B cell (primary cell): ENCODE measurements at regions not wholly inside any gene's neighbourhood (a gene's known extent, or its start where the extent isn't known, plus 50 kb on each side); places are given as distances from the start of the nearest gene placed in this dataset.

Experiments used
- ATAC-seq: fragments of 200-7000 bp; cut with Tn5 transposase; one replicate; pipeline ENCODE4 v1.10.0; 2021; ENCODE audit warnings: low read depth, mild to moderate bottlenecking, moderate number of reproducible peaks, moderate library complexity
- CTCF ChIA-PET: fragments of 350-600 bp; sonication (Branson Sonifier 250); formaldehyde crosslinking; loops from one replicate; lab custom pipeline; 2021; ENCODE audit warnings: antibody characterized with exemption, inconsistent platforms; lab: Charles Lee
- POLR2A ChIA-PET: fragments of 350-600 bp; sonication (Branson Sonifier 250); formaldehyde crosslinking; loops from one replicate; lab custom pipeline; 2021; ENCODE audit warnings: antibody characterized with exemption; lab: Charles Lee
- DNase-seq: peaks from one replicate; pipeline ENCODE4 v3.0.0; 2013
- H2AFZ ChIP-seq: 2 replicates; pipeline ENCODE4 v1.6.1; 2012; ENCODE audit warnings: mild to moderate bottlenecking, low read depth, low read length; ENCODE audit not compliant: insufficient read depth, poor library complexity, severe bottlenecking
- H3K27ac ChIP-seq, 2 donors: 1 replicate in 1 of 2; 2 replicates in 1 of 2; pipeline ENCODE4 v1.5.1; 2012 to 2013; ENCODE audit warnings: low read length in 2 of 2, mild to moderate bottlenecking in 2 of 2, moderate library complexity in 1 of 2
- H3K27me3 ChIP-seq, 4 experiments: fragments of 200-600 bp in 1 of 4; sonication (generic) in 1 of 4; replicated peaks in 1 of 4; 1 replicate in 2 of 4; 2 replicates in 2 of 4; pipeline versions ENCODE4 v1.6.1 to v1.7.0; 2013 to 2016; ENCODE audit warnings: low read length in 3 of 4, mild to moderate bottlenecking in 2 of 4, mixed read lengths in 1 of 4, moderate library complexity in 1 of 4; ENCODE audit not compliant: insufficient read depth in 4 of 4, control insufficient read depth in 3 of 4; ENCODE audit errors: control extremely low read depth in 1 of 4
- H3K36me3 ChIP-seq, 2 experiments: replicated peaks in 1 of 2; 1 replicate in 1 of 2; 2 replicates in 1 of 2; pipeline versions ENCODE4 v1.6.1 to v1.7.1; 2013; ENCODE audit warnings: low read length in 1 of 2; ENCODE audit not compliant: insufficient read depth in 2 of 2, control insufficient read depth in 1 of 2; ENCODE audit errors: control extremely low read depth in 1 of 2, extremely low read depth in 1 of 2
- H3K4me1 ChIP-seq, 2 donors: fragments of 200-600 bp in 1 of 2; sonication (generic) in 1 of 2; 1 replicate in 1 of 2; 2 replicates in 1 of 2; pipeline versions ENCODE4 v1.5.1 to v1.6.1; 2013 to 2017; ENCODE audit warnings: low read length in 2 of 2; ENCODE audit not compliant: control insufficient read depth in 2 of 2, insufficient read depth in 2 of 2
- H3K4me2 ChIP-seq: replicated peaks from 2 replicates; pipeline ENCODE3; 2012; ENCODE audit warnings: mild to moderate bottlenecking, low read depth, low read length; ENCODE audit not compliant: poor library complexity, severe bottlenecking
- H3K4me3 ChIP-seq, 5 experiments: fragments of 200-600 bp in 1 of 5; sonication (generic) in 1 of 5; 1 replicate in 3 of 5; 2 replicates in 2 of 5; pipeline versions ENCODE4 v1.5.1 to v1.7.0; 2011 to 2016; ENCODE audit warnings: low read length in 4 of 5, mild to moderate bottlenecking in 4 of 5, low read depth in 2 of 5, control low read depth in 1 of 5, moderate library complexity in 1 of 5; ENCODE audit not compliant: insufficient read depth in 1 of 5; ENCODE audit errors: control extremely low read depth in 1 of 5, extremely low read depth in 1 of 5
- H3K79me2 ChIP-seq: fragments of 200-600 bp; sonication (generic); one replicate; pipeline ENCODE4 v1.6.0; 2016; ENCODE audit warnings: low read length; ENCODE audit not compliant: control insufficient read depth, insufficient read depth
- H3K9ac ChIP-seq: fragments of 200-600 bp; sonication (generic); 2 replicates; pipeline ENCODE4 v1.6.1; 2017; ENCODE audit warnings: mild to moderate bottlenecking, low read length, moderate library complexity
- H3K9me3 ChIP-seq, 3 donors: one replicate each; pipeline versions ENCODE4 v1.6.1 to v1.7.1; 2013; ENCODE audit warnings: low read length in 2 of 3; ENCODE audit not compliant: control insufficient read depth in 2 of 3, insufficient read depth in 1 of 3; ENCODE audit errors: control extremely low read depth in 1 of 3
- H4K20me1 ChIP-seq: 2 replicates; pipeline ENCODE4 v1.6.0; 2012; ENCODE audit warnings: mild to moderate bottlenecking, low read length; ENCODE audit not compliant: insufficient read depth, control insufficient read depth, poor library complexity, severe bottlenecking
- H3K27ac Mint-ChIP-seq: one replicate; pipeline ENCODE4 v1.8.0; 2021; ENCODE audit warnings: mixed read lengths
- H3K27me3 Mint-ChIP-seq: one replicate; pipeline ENCODE4 v1.8.0; 2021; ENCODE audit warnings: mixed read lengths
- H3K4me1 Mint-ChIP-seq: one replicate; pipeline ENCODE4 v1.8.0; 2021; ENCODE audit warnings: mixed read lengths
- H3K4me3 Mint-ChIP-seq: one replicate; pipeline ENCODE4 v1.8.0; 2021; ENCODE audit warnings: mixed read lengths
- H3K9me3 Mint-ChIP-seq: one replicate; pipeline ENCODE4 v1.8.0; 2022; ENCODE audit warnings: mixed read lengths; ENCODE audit not compliant: insufficient read depth
- EZH2 ChIP-seq: IDR thresholded peaks from 2 replicates; pipeline ENCODE4 v1.6.1; 2012; ENCODE audit warnings: borderline replicate concordance, low read depth, mild to moderate bottlenecking, moderate library complexity, low read length; ENCODE audit not compliant: insufficient read depth, poor library complexity, severe bottlenecking
- whole genome bisulfite sequencing: methylation state at CpG from one replicate; pipeline ENCODE4 v1.1.5; 2013; ENCODE audit warnings: missing lambda C conversion rate; ENCODE audit not compliant: insufficient coverage; 5-methylcytosine and 5-hydroxymethylcytosine counted together
- intact Hi-C: fragments of 100-400 bp; cut with micrococcal nuclease; formaldehyde crosslinking; loops from one replicate; pipeline ENCODE4 v1.10.0; 2022
- TF ChIP-seq, protein P1 (sequence below): fragments of 200-600 bp; IDR thresholded peaks from one replicate; pipeline ENCODE4 v1.8.0; 2022; ENCODE audit warnings: antibody characterized with exemption, mild to moderate bottlenecking

- Histone ChIP-seq H3K79me2 (no peaks in the 10 kb centered on the region), H3K9me3 (no peaks in the 10 kb centered on the region), H4K20me1 (no peaks in the 10 kb centered on the region), H3K36me3 (no peaks in the 10 kb centered on the region), H3K27ac (no peak overlapping the region), H3K4me1 (no peaks in the 10 kb centered on the region), H3K4me3 (no peak overlapping the region), H3K4me2 (no peak overlapping the region), H3K9ac (no peak overlapping the region), H2AFZ (no peak overlapping the region), H3K27me3 (no peaks in the 10 kb centered on the region)
- TF ChIP-seq, protein P1, sequence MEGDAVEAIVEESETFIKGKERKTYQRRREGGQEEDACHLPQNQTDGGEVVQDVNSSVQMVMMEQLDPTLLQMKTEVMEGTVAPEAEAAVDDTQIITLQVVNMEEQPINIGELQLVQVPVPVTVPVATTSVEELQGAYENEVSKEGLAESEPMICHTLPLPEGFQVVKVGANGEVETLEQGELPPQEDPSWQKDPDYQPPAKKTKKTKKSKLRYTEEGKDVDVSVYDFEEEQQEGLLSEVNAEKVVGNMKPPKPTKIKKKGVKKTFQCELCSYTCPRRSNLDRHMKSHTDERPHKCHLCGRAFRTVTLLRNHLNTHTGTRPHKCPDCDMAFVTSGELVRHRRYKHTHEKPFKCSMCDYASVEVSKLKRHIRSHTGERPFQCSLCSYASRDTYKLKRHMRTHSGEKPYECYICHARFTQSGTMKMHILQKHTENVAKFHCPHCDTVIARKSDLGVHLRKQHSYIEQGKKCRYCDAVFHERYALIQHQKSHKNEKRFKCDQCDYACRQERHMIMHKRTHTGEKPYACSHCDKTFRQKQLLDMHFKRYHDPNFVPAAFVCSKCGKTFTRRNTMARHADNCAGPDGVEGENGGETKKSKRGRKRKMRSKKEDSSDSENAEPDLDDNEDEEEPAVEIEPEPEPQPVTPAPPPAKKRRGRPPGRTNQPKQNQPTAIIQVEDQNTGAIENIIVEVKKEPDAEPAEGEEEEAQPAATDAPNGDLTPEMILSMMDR: no peak
- TF ChIP-seq EZH2: no peak
- ChIA-PET POLR2A (no interaction called here), CTCF (no interaction called here)
- no peaks in the 10 kb centered on the region for H3K4me1 Mint-ChIP-seq
- no peak for ATAC-seq
- H3K27ac Mint-ChIP-seq: no peak overlapping the region
- DNase-seq: no peak
- H3K27me3 Mint-ChIP-seq: peaks cover 10% of the 10 kb centered on the region
- no peak overlapping the region for H3K4me3 Mint-ChIP-seq
- no peaks in the 10 kb centered on the region for H3K9me3 Mint-ChIP-seq
- intact Hi-C loops: no loop called here
These were observed 275.9 kb downstream of the CDH20 start for GRCh38 chr18:61609131-61609530.

- POLR2A ChIA-PET: no interaction called here
- TF ChIP-seq, protein P1: no peak
- TF ChIP-seq EZH2: no peak
- no peak overlapping the region for H2AFZ ChIP-seq
- DNase-seq: no peak
- no peaks in the 10 kb centered on the region for H3K36me3 ChIP-seq
- H3K9me3 Mint-ChIP-seq: no peaks in the 10 kb centered on the region
- intact Hi-C loops: no loop called here
- H3K27me3 ChIP-seq: no peaks in the 10 kb centered on the region
- H3K4me3 Mint-ChIP-seq: no peak overlapping the region
- no peaks in the 10 kb centered on the region for H3K4me1 Mint-ChIP-seq
- H3K9me3 ChIP-seq: no peaks in the 10 kb centered on the region
- ATAC-seq: no peak
- H4K20me1 ChIP-seq: no peaks in the 10 kb centered on the region
- H3K27me3 Mint-ChIP-seq: peaks cover 12% of the 10 kb centered on the region
- H3K4me3 ChIP-seq: no peak overlapping the region
- CTCF ChIA-PET: no interaction called here
- WGBS: no CpG with 5 or more reads among the region's 1 CpG
- H3K27ac Mint-ChIP-seq: no peak overlapping the region
- no peak overlapping the region for H3K4me2 ChIP-seq
- H3K27ac ChIP-seq: no peak overlapping the region
- H3K79me2 ChIP-seq: no peaks in the 10 kb centered on the region
- no peaks in the 10 kb centered on the region for H3K4me1 ChIP-seq
- no peak overlapping the region for H3K9ac ChIP-seq
These were observed 275.1 kb downstream of the CDH20 start for GRCh38 chr18:61608316-61608715.
